ENCODE measurements at regions not wholly inside any gene's neighbourhood (a gene's known extent, or its start where the extent isn't known, plus 50 kb on each side); places are given as distances from the start of the nearest gene placed in this dataset.

GRCh38 chr13:48857576-48857975, 118.1 kb upstream of the FNDC3A start:
- Mint-ChIP-seq H3K4me1 (ENCODE audit: unreplicated experiment) (peaks cover 30% of the 10 kb centered on the region), H3K36me3 (no peaks in the 10 kb centered on the region), H3K9me3 (no peaks in the 10 kb centered on the region), H3K4me3 (no peak overlapping the region), H3K27me3 (no peaks in the 10 kb centered on the region), H3K27ac (no peak overlapping the region)
- no peak for TF ChIP-seq CTCF (conservative IDR thresholded peaks at IDR 0.05)
- DNase-seq (ENCODE audit: extremely low spot score, unreplicated experiment): no peak

- no peak overlapping the region for H3K4me3 Mint-ChIP-seq
- H3K4me1 Mint-ChIP-seq (ENCODE audit: unreplicated experiment): peaks cover 30% of the 10 kb centered on the region
- H3K36me3 Mint-ChIP-seq: no peaks in the 10 kb centered on the region
- no peak for DNase-seq (ENCODE audit: extremely low spot score, unreplicated experiment)
- no peaks in the 10 kb centered on the region for H3K9me3 Mint-ChIP-seq
- H3K27ac Mint-ChIP-seq: no peak overlapping the region
- no peak for TF ChIP-seq CTCF (conservative IDR thresholded peaks at IDR 0.05)
- H3K27me3 Mint-ChIP-seq: no peaks in the 10 kb centered on the region
Measured at GRCh38 chr13:48858122-48858902, 117.4 kb upstream of the FNDC3A start.

- no peak overlapping the region for H3K4me3 Mint-ChIP-seq
Measured at GRCh38 chr13:48859272-48860105, 116.2 kb upstream of the FNDC3A start.

GRCh38 chr13:48860364-48860763, 115.3 kb upstream of the FNDC3A start:
- H3K27ac Mint-ChIP-seq: no peak overlapping the region
- no peak overlapping the region for H3K4me3 Mint-ChIP-seq
- no peaks in the 10 kb centered on the region for H3K36me3 Mint-ChIP-seq
- H3K4me1 Mint-ChIP-seq (ENCODE audit: unreplicated experiment): peaks cover 23% of the 10 kb centered on the region
- H3K27me3 Mint-ChIP-seq: no peaks in the 10 kb centered on the region
- DNase-seq (ENCODE audit: extremely low spot score, unreplicated experiment): no peak
- no peak for TF ChIP-seq CTCF (conservative IDR thresholded peaks at IDR 0.05)
- H3K9me3 Mint-ChIP-seq: no peaks in the 10 kb centered on the region

More at GRCh38 chr13:48859272-48860105, 116.2 kb upstream of the FNDC3A start:
- Mint-ChIP-seq H3K9me3 (no peaks in the 10 kb centered on the region), H3K36me3 (no peaks in the 10 kb centered on the region), H3K4me1 (ENCODE audit: unreplicated experiment) (peaks cover 23% of the 10 kb centered on the region), H3K27me3 (no peaks in the 10 kb centered on the region), H3K27ac (no peak overlapping the region)
- no peak for DNase-seq (ENCODE audit: extremely low spot score, unreplicated experiment)
- no peak for TF ChIP-seq CTCF (conservative IDR thresholded peaks at IDR 0.05)

GRCh38 chr13:48862572-48862971, 113.1 kb upstream of the FNDC3A start:
- no peak for TF ChIP-seq CTCF (conservative IDR thresholded peaks at IDR 0.05)
- no peak overlapping the region for H3K4me3 Mint-ChIP-seq
- no peaks in the 10 kb centered on the region for H3K9me3 Mint-ChIP-seq
- peaks cover 15% of the 10 kb centered on the region for H3K4me1 Mint-ChIP-seq (ENCODE audit: unreplicated experiment)
- DNase-seq (ENCODE audit: extremely low spot score, unreplicated experiment): no peak
- no peaks in the 10 kb centered on the region for H3K36me3 Mint-ChIP-seq
- no peak overlapping the region for H3K27ac Mint-ChIP-seq
- H3K27me3 Mint-ChIP-seq: no peaks in the 10 kb centered on the region
